HG02970 (cell line): ENCODE measurements at regions not wholly inside any gene's neighbourhood (a gene's known extent, or its start where the extent isn't known, plus 50 kb on each side); places are given as distances from the start of the nearest gene placed in this dataset.

Experiments used
- ATAC-seq: cut with Tn5 transposase; IDR thresholded peaks from one replicate; pipeline ENCODE4 v1.9.1; 2021; ENCODE audit warnings: mild to moderate bottlenecking, moderate library complexity, moderate number of reproducible peaks; ENCODE audit not compliant: unreplicated experiment, low FRiP score

GRCh38 chr11:32200136-32200847, 109.4 kb downstream of the RCN1 start:
- ATAC-seq = no peak

- ATAC-seq = no peak
Observed at GRCh38 chr11:32204751-32205150, 113.9 kb downstream of the RCN1 start.

DNA sequence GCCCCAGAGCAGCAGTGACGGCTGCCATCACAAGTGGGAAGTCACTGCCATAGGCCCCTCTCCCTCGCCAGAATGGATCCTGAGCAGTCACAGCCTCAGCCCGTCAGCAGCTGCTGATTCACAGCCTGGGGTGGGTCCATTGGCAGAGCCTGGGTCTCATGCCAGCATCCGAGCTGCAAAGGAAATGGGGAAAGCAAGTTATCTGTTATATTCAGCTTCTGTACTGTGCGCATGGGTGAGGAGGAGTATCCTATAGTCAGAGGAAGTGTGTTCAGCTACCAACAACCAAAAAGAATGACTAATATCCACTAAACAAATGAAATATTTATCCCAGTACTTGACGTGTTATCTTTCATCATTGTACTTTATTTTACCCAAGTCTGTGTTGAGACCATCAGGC, 119.7 kb downstream of the RCN1 start:
- no peak for ATAC-seq

DNA sequence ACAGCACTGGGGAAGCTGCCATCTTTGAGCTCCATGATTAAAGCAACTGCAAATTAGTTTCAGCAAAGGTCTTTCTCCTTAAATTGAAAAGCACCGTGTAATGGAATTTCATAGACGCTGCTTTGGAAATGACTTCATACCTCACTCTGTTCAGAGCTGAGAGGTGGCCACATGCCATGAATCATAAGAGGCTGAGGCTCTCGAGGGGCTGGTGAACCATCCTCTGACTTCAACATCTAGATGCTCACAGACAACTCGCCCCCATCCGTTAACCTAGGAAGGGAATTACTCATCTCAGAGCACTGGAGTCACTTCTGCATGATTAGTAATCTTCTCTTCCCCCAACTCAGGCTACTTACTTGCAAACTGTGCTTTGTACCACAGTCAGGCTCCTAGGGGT, 122.3 kb downstream of the RCN1 start:
- ATAC-seq = no peak

DNA sequence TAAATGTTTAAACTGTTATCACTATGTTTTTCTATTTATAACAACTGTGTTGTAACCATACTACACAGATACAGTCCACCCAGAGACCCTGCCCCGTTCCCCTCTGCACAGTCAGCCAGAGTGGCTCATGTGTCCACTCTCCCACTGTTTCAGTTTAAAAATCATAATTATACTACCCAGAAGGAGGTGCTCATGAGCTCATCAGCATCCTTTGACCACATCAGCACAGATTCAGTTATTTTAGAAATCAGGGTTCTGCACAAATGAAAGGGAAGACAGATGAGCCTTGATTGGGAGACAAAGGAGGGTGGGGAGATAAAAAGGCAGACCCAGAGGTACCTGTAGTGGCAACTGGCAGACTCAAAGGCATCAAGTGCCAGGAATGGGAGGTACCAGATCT, 124.3 kb downstream of the RCN1 start:
- ATAC-seq = no peak

- ATAC-seq = no peak
Observed at GRCh38 chr11:32216749-32217148, 125.9 kb downstream of the RCN1 start.

GRCh38 chr11:32219320-32219719, 128.4 kb downstream of the RCN1 start:
- ATAC-seq = no peak

- ATAC-seq = no peak
Observed at GRCh38 chr11:32221476-32222032, 130.7 kb downstream of the RCN1 start.

DNA sequence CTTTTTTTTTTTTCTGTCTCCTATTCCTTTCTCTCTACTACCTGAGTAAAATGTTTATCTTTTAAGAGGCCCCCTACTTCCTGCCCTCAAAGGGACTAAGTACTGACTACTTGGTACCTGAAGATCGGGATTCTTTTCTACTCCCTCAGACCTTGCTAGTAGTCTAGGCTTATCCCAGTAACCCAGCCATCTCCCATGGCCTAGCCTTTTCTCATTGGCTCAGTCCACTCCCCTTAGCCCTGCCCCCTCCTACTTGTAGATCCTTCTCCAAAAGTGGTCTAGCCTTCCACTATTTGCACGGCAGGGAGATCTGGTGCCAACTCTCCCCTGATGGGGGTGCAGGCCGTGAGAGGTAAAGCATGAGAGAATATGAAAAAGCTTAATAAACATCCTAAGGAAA, 133.7 kb downstream of the RCN1 start:
- ATAC-seq = no peak

GRCh38 chr11:32225571-32226285, 134.9 kb downstream of the RCN1 start:
- ATAC-seq = no peak

- ATAC-seq = no peak
Observed at GRCh38 chr11:32226480-32226879, 135.6 kb downstream of the RCN1 start.

GRCh38 chr11:32229576-32230240, 138.8 kb downstream of the RCN1 start:
- no peak for ATAC-seq

DNA sequence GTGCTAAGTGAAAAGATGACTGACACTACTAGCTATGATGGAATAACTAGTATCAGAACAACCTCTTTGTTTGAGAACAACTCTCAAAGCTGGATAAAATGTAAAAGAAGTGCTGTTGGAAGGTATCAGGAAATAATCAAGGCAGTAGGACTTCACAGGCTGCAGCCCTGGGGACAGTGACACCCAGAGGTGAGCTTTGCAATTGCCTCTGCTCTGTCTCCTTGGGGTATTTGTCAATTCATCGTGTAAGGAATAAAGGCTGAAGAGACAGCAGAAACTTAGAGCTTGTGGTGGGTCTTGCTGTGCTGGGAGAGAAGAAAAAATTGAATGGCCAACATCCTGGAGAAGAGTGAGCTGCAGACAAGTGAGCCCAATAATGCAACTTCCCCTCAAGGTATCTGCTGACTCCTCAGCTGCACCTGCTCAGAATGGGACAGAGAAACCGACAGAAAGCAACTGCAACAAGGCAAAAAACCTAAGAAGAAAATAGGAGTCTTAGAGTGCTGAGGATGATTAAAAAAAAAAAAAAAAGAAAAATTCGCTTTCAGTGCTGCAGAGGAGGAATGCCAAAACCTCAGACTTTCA, 141.1 kb downstream of the RCN1 start:
- ATAC-seq = no peak

DNA sequence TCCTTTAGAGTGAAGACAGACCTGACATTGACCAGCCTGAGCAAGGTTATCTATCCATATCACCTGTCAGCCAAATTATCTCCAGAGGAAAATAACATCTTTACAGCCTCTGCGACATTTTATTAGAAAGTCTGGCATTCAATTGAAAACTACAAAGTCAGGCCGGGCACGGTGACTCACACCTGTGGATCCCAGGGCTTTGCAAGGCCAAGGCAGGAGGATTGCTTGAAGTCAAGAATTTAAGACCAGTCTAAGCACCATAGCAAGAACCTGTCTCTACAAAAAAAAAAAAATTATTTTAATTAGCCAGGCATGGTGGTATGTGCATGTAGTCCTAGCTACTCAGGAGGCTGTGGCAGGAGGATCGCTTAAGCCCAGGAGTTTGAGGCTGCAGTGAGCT, 141.6 kb downstream of the RCN1 start:
- ATAC-seq = no peak

- no peak for ATAC-seq
Observed at GRCh38 chr11:32233276-32233675, 142.4 kb downstream of the RCN1 start.

- ATAC-seq = no peak
Observed at GRCh38 chr11:32233928-32234327, 143.1 kb downstream of the RCN1 start.

- ATAC-seq = no peak
Observed at GRCh38 chr11:32244453-32244852, 153.6 kb downstream of the RCN1 start.

DNA sequence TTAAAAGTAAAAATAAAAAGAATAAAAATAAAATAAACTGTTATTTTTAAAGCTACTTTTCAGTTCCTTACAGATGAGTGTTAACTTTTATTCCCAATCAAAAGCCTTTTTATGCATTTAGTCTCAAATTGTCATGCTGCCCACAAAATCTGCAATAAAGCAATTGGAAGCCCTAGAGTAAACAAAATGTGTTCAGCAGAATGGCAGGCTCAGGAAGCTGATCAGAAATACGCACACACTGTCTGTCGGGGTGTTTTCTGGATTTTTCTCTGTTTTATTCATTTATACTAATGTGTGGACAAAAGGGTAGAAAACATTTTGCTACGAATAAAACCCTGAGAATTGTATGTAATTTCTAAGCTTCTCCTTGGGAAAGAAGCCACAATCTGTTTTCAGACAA, 162.8 kb downstream of the RCN1 start:
- ATAC-seq = no peak

DNA sequence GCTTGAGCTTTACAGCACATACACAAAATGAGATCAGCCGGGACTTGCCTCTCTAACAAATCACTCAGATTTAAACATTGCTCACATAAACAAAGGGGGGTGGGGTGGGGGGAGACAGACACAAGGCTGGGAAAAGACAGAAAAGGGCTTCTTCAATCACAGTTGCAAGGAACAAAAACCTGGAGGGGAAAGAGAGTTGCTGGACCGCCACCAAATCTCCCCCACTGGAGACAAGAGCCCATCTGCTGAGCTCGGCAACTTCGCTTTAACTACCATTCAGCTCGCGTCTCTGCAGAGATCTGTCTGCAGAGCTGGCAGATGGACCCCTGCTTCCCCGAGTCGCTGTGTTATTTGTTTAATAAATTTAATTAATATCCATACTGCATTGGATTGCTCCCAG, 165.0 kb downstream of the RCN1 start:
- no peak for ATAC-seq

- ATAC-seq = no peak
Observed at GRCh38 chr11:32256466-32256865, 165.6 kb downstream of the RCN1 start.

DNA sequence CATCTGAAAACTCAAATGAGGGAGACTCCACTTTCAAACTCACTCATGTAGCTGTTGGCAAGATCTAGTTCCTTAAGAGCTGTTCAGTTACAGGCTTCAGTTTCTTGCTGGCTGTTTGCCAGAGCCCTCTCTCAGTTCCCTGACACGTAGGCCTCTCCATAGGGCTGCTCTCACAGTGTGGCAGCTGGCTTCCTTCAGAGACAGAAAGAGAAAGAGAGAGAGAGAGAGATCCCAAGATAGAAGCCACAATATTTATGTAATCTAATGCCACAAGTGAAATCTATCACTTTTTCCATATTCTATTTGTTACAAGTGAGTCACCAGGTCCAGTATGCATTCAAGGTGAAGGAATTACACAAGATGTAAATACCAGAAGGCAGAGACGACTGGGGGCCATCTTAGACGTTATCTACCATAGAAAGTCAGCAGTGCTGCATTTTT, 168.8 kb downstream of the RCN1 start:
- no peak for ATAC-seq
